Vagina (tissue), 2 donors: ENCODE measurements at regions not wholly inside any gene's neighbourhood (a gene's known extent, or its start where the extent isn't known, plus 50 kb on each side); places are given as distances from the start of the nearest gene placed in this dataset.

ENCODE experiments used
- CTCF ChIP-seq, 3 experiments: fragments of 450-650 bp in 2 of 3; fragments of 200-600 bp in 1 of 3; sonication (generic) in 1 of 3; IDR thresholded peaks; one replicate each; pipeline ENCODE4 v1.5.1; 2017 to 2019; ENCODE audit warnings: antibody characterized with exemption in 3 of 3, mild to moderate bottlenecking in 2 of 3, moderate library complexity in 2 of 3
- POLR2A ChIP-seq, 2 donors: fragments of 450-650 bp; IDR thresholded peaks; one replicate each; pipeline ENCODE4 v1.6.1; 2017; ENCODE audit warnings: antibody characterized with exemption in 2 of 2, mild to moderate bottlenecking in 2 of 2, moderate library complexity in 2 of 2
- POLR2AphosphoS5 ChIP-seq, 2 donors: sonication (generic); formaldehyde crosslinking; IDR thresholded peaks; one replicate each; pipeline ENCODE4 v1.9.0; 2017; ENCODE audit warnings: antibody characterized with exemption in 2 of 2, mild to moderate bottlenecking in 2 of 2, low read depth in 1 of 2; ENCODE audit not compliant: insufficient read depth in 1 of 2

- TF ChIP-seq POLR2AphosphoS5 (IDR thresholded peaks at IDR 0.05; ENCODE audit: insufficient read depth in 1 of 2, low read depth in 1 of 2), result no peak
- TF ChIP-seq CTCF (IDR thresholded peaks at IDR 0.05), result no peak
- no peak for TF ChIP-seq POLR2A (IDR thresholded peaks at IDR 0.05)
Measured at GRCh38 chr5:74519161-74519571, 121.4 kb downstream of the ENC1 start.
